T-helper 22 cell (primary cell): ENCODE measurements at regions not wholly inside any gene's neighbourhood (a gene's known extent, or its start where the extent isn't known, plus 50 kb on each side); places are given as distances from the start of the nearest gene placed in this dataset.

Source experiments
- DNase-seq: peaks from one replicate; pipeline ENCODE4 v3.0.0-alpha.2; 2020; ENCODE audit warnings: low read depth

DNA sequence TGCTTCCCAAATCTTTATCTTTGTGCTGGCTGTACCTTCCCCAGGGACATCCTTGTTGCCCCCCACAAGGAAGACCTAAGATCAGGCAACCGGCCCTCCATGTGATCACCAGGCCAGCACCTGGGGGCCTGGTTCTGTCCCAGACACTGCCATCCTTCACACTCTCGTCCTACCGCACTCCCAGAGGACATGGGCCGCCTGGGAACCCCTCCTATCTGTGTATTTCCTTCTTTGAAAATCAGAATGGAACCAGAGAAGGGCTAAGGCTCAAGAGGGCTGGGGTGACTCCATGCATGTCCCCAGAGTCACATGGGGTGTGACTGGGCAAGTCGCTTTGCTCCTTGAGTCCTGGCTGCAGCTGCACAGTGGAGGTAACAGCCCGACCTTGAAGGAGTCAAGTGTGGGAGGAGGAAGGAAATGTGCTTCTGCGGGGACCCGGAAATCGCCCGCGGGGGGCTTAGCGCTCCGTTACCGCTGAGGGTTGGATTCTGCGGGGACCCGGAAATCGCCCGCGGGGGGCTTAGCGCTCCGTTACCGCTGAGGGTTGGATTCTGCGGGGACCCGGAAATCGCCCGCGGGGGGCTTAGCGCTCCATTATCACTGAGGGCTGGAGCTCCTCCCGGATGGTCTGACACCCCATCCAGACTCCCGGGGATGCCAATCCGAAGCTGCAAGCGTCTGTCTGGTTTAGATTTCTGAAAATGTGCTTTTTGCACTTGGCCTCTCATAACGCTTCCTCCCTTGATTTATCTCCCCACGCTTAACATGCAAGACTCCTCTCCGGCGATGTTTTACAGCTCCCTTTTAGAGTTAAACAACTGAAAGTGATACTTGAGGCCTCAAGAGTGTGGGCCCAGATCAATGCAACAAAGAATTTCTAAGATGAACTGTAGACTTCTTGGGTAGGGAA lies 278.9 kb downstream of the NPHP4 start:
- no peak for DNase-seq

DNA sequence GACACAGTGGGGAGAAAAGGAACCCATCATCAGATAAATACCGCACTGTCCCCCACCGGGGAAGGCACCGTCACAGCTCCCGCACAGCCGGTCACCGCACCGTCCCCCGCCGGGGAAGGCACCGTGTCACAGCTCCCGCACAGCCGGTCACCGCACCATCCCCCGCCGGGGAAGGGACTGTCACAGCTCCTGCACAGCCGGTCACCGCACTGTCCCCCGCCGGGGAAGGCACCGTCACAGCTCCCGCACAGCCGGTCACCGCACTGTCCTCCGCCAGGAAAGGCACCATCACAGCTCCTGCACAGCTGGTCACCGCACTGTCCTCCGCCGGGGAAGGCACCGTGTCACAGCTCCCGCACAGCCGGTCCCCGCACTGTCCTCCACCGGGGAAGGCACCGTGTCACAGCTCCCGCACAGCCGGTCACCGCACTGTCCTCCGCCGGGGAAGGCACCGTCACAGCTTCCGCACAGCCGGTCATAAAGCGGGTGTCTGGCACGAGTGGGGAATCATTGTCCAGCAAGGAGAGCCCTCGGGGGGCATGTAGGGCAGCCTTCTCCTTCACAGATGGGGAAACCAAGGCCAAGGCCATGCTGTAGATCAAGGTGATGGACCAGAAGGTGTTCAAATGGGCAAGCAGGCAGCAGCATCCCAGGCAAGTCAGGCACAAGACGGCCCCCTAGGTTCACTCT lies 280.1 kb downstream of the NPHP4 start:
- DNase-seq, result no peak

DNA sequence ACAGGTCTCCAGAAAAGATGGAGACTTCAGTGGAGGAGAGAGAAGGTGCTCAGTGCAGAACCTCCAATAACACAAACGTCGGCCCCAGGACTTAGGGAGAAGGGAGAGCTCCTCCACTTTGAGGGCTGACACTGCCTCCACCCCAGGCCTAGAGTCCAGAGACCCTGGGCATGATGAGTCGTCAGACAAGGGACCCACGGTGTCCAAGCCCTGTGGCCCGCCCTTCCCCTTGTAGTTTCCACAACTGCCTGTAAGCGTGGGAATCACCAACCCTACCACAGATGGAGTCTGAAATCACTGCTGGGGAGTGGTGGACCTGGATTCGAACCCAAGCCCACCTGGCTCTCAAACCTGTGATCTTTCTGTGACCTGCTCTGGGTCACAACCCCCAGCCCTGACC lies 281.1 kb downstream of the NPHP4 start:
- DNase-seq, result no peak

DNA sequence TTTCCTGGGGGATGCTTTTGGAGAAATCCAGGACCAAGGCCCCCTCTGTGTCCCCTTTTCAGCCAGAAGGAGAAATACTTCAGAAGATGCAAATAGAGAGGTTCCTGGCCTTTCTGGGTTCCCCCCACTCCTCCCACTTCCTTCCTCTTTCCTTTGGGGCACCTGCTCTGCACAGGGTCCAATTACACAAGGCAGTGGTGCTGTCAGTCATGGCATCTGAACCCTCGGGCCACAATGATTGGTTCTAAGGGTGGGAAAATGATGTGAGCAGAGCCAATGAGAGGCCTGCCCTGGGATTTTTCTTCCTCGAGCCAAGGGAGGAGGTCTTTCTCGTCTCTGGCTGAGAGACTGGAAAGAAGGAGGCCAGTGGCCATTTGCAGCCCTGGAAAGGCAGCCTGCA lies 282.2 kb downstream of the NPHP4 start:
- DNase-seq, result no peak

DNA sequence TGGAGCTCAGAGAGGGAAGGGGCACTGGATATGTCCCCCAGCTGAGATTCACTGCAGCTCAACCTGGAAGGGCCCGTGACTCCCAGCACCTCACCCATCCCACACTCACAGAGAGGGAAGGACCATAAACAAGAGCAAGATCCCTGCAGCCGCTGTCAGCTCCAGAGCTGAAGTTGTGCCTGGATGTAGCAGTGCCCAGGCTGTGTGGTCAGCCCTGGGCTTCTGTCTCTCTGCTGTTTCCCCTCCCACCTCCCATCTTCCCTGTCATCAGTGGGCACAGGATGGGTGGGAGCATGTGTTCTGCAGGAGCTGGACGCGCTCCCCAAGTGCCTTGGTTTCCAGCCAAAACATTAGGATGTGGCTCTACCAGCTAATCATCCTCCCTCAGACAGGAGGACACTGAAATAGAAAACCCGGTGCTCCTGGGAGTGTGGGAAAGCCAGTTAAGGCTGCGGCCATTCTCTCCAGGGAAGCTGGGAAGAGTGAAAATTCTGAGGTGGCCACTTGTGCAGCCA lies 282.7 kb downstream of the NPHP4 start:
- no peak for DNase-seq

DNA sequence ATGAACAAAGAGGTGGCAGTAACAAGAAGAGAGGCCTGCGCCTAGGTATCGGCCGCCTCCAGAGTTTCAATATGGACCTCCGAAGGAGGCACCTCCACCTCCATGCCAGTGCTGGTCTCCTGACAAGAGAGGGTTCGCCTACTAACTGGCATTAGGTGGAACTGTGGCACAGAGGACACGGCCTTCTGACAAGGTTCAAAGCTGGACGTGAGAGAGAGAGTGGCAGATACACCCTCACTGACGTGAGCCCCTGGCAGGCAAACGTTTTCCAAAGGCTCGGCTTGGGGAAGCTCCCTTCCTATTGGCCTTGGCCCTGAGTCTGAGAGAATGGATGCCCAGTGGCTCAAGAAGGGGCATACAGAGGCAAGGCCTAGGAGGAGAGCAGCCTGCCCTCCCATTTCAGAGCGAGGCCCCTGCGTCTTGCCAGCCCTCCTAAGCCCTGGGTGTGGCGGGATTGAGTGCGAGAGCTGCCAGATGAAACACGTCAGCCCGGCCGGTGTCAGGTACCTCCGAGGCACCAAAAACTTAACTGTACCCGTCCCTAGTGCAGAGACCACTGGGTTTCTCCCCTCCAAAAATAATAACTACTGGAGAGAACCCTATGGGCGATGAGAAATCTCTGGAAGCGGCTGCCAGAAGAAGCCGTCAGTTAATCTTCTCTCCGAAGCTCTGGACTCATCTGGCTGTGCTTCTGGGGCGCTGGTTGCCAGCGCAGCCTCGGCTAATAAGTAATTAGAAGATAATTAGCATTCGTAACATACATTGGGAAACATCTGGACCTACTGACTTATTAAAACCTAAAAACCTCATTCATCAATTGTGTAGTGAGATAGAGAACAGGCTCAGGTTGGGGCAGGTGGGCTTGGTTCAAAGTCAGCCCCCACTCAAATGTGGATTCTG lies 283.6 kb downstream of the NPHP4 start:
- no peak for DNase-seq

DNA sequence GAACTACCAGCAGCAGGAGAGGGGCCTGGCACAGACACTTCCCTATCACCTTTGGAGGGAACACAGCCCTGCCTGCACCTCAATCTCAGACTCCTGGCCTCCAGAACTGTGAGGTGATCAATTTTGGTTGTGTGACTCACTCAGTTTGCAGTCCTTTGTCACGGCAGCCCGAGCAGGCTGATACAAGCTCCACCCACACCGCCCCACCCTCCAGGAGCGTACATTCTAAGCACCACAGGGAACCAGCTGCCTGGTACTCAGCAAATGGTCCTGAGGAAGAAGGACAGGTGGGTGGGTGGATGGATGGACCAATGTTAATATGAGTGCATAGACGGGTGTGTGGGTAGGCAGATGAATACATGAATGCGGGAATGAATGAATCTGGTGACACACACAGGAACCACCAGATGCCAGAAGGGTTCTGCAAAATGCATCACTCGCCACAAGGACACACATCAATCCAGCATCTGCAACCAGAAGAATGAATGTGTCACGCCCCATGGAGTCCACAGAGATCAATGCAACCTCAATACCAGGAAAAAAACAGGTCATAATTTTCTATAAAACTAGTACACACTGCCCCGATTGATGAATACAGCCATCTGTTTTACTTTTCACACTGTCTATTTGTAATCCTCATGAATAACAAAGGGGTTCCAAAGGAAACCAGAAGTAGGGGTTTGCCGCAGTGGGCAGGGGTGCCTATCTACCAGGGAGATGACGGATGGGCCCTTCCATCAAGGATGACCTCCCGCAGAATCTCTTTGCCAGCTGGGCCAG lies 284.5 kb downstream of the NPHP4 start:
- DNase-seq, result no peak

DNA sequence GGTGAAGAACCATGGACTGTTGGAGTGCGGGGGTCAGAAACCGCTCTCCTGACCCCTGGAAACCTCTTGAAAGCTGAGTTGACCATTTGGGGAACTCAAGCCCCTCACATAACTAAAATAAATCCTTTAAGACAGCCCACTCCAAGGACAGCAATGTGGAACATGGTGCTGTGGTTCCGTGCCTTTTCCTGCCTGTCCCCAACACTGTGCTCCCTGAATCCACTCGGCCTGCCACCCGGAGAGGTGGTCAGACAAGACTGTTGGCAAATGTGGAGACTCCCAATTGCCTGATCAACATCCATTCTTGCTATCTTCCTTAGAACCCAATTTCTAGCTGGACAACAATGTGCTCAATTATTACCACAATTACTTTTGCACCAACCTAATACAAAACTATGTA lies 286.0 kb downstream of the NPHP4 start:
- no peak for DNase-seq

DNA sequence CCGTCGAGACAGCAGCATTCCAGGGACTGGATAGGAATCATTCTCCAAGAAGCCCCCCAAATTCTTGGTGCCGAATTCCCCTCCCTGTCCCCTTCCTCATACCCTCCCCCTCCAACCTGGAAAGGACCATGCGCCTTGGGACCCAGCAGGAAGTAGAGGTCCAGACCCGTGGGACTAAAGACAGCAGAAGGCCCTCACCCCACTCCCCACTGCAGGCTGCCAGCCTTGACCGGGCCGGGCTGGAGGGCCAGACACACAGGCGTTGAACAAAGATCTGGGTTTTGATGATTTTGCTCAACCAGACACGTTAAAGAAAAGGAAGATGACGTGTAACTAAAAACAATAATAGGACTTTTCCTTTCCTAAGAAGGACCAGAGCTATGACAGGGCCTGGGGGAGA lies 286.5 kb downstream of the NPHP4 start:
- DNase-seq, result no peak

DNA sequence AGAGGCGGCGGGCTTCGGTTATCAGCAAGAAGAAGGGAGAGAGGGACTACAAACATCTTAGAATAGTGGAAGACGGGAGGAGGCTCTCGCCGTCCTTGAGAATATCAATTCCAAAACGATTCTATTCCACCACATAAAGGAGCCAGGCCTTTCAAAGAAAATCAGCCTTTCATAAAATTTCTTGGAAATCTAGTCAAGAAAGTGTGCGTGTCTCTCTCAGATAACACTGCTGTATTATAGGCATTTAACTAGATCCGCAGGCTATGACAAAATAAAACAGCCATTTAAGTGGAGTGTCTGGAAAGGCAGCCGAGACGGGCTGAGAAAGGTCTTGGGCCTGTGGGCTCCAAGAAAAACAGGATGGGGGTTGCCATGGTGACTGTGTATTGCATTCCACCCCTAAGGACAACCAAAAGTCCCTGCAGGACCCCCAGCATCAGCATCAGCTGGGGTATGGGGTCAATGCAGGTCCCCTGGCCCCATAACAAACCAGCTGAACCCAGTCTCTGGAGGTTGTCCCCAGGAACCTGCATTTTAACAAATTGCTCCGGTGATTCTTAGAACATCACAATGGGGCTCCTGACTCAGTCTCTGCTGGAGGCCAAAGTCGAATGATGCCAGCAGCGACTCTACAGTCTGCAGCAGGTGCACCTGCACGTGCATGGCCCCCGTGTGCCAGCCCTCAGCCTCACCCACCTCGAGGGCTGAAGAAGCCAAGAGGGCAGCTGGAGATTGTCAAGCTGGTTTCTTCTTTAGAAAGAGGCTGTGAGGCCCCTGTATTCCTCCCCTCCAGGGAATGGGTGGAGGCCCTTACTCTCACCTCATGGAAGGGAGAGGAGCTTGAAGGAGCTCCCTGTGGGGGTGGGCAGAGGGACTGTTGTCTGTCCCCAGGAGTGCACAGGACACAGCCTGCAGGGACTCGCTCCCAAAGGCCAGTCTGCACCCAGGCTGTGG lies 287.4 kb downstream of the NPHP4 start:
- DNase-seq, result no peak

DNA sequence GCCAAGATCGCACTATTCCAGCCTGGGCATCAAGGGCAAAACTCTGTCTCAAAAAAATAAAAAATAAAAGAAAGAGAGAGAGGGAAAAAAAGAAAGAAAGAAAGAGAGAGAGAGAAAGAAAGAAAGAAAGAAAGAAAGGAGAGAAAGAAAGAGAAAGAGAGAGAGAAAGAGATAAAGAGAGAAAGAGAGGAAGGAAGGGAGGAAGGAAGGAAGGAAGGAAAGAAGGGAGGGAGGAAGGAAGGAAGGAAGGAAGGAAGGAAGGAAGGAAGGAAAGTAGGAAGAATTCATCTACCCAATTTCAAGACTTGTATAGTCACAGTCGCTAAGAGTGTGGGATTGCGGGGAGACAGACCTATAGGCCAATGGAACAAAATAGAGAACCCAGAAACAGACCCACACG lies 290.6 kb downstream of the NPHP4 start:
- no peak for DNase-seq

DNA sequence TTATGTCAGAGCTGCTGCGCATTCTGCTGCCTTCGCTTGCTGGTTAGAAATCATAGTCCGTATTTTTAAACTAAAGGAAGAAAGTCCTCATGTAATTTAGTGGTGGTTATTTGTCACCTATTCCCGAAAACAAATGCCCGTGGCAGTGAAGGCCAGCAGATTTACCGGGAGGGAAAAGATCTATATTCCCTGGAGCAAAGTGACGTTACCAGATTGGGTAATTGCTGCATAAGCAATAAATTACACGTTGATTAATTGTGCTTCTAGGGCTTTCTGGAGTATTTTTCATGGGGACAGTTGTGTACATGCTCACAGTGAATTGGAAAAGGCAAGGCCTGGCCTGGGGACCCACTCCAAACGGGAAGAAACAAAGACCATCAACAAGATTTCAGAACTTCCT lies 298.7 kb downstream of the NPHP4 start:
- no peak for DNase-seq

DNA sequence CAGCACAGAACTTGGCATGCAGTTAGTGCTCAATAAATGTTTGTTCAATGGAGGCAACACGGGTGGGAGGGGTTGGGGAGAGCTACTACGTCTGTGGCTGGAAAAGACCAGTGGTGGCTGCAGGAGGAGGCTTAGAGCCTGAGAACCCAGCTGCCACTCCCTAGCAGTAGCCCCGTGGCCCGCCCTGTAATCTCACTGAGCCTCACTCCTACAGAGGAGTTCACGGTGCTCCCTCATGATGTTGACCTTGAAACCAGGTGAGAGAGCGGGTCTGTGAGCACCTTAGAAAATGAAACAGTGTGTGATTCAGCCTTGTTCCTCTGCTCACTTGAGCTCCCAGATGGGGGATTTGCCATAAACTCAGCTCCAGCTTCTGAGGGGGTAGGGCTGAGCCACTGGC lies 299.6 kb downstream of the NPHP4 start:
- DNase-seq, result no peak

DNA sequence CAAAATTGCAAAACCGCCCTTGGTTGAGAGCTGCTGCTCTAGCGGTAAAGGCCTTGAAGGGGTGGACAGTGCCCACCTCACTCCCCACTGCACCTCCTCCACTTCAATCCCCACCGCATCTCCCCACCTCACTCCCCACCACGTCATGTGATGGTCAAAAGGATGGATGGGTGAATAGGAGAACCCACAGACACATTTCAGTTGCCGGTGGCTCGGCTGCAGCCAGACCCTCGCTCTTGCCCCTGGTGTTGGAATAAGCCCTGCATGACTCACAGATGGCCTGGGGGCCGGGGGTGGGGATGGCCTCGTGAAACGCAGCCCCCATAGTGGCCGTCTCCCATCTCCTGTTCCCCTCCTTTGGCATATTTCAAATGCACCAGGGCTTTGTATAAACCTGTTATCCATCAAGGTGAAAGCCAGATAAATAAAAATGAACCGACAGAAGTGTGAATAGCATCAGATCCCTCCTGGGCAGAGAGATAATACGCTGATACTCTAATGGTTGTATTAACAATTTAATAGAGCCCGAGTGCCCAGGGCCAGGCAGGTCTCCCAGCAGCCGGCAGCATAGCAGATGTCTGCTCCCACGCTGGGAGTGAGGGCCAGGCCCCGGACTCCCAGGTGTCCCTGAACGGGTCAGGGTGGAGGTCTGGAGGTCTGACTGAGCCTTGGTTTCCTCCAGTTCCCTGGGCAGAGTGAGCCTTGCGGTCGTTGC lies 300.3 kb downstream of the NPHP4 start:
- DNase-seq, result no peak

DNA sequence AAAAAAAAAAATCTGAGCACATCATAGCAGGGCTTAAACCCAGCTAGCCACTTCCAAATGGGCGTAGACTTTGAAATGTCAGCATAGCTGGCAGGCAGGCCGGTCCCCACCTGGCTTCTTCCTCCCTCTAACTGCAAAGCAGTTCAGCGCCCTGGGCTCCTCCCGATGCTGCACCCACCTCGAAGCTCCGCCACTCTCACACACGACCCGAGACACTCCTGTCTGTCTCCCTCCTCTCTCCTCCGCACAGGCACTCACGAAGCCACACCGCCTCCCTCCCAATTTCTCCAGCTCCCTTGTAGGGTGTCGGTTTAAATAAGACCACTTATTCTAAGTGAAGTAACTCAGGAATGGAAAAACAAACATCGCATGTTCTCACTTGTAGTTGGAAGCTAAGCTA lies 301.3 kb downstream of the NPHP4 start:
- DNase-seq, result no peak

DNA sequence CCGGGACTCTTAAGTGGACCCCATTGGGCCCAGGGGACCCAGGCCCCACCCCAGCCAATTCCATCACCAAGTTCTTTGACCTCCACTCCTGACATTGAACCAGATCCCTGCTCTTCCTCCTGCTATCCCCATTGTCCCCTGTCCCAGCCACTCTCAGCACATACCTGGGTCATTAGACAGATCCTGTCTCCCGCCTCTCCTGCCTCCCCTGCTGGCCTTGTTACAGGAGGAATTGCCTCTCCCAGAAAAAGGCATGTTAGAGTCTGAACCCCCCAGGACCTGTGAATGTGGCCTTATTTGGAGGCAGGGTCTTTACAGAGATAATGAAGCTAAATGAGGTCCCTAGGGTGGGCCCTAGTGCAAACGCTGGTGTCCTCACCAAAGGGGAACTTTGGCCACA lies 301.9 kb downstream of the NPHP4 start:
- DNase-seq, result no peak

DNA sequence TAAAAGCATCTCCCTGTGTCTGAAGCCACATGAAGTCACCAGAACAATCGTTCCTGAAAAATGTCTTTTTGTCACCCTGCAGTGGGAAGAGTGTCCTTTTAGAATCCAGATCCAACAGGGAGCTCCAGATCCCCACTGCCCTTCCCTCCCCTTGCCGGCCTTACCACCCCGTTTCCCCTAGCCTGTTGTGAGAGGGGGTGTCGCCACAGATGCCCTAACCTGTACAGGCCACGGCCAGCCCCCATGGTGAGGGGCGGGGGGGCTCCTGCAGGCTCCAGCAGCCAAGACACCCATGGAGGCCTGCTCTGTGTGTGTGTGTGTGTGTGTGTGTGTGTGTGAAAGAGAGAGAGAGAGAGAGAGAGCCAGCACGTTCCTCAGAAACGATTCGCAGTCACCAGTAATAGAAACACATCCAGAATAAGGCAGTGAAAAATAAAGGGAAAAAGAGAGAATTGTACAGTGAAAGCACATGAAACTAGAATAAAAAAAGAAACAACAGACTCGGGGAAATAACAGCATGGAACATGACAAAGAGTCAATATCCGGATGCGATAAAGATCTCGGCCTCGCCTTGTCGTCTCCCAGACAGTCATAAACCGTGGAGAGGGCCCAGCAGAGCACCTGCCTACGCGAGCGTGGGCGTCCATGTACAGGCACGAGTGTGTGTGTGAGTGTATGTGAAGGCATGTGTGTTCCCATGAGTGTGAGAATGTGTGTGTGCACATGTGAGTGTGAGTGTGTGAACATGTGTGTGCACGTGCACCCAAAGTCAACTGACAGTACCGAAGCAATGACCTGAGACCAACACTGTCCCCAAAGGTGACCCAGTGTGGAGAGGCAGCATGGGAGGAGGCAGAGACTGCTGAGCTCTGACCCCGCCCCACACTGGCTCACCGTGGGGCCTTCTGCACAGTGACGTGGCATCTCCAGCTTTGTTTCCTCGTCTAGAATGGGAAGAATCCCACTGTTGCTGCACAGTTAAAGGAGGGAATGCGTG lies 303.8 kb downstream of the NPHP4 start:
- no peak for DNase-seq

DNA sequence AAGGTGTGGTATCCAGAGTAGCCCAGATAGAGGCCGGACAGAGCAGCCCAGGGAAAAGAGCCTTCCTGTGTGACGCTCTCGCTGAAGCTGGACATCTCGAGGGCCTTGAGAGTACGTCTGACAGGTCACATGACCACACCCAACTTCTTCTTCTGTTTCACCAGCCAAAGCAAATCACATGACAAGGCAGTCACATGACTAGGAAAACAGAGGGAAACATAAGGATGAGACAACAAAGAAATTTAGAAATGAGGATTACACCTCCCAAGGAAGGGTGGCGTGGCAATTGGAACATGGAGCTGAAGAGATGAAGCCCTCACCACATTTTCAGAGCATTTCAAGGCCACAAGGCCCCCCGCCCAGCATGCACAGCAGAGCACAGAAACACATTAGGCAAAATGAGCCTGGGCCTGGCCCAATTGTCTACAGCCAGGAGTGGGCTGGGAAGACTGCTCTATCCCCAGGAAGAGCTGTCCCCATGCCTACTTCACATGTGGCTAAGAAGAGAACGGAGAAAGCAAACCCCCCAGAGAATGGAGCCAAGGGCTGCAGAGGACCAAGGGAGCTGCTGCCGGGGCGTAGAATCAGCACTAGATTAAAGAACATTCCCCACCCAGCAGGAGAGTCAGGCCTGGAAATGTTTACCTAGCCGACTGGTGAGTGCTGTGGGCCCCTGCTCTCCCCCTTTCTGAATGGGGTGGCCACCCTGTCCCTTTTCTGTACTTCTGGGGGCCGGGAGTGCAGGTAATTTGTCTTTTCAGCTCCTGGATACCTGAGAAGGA lies 305.1 kb downstream of the NPHP4 start:
- DNase-seq, result no peak
